Ishikawa (cell line): ENCODE measurements at regions not wholly inside any gene's neighbourhood (a gene's known extent, or its start where the extent isn't known, plus 50 kb on each side); places are given as distances from the start of the nearest gene placed in this dataset.

Source experiments
- CEBPB ChIP-seq: IDR thresholded peaks from 2 replicates; pipeline ENCODE4 v1.6.1; 2012
- CREB1 ChIP-seq: IDR thresholded peaks from 2 replicates; pipeline ENCODE4 v1.6.1; 2012; ENCODE audit warnings: low read depth
- EGR1 ChIP-seq: IDR thresholded peaks from 2 replicates; pipeline ENCODE4 v1.6.1; 2012
- EP300 ChIP-seq: IDR thresholded peaks from 2 replicates; pipeline ENCODE4 v1.6.1; 2012; ENCODE audit warnings: borderline replicate concordance
- MAX ChIP-seq: IDR thresholded peaks from 2 replicates; pipeline ENCODE4 v1.6.1; 2012
- NFIC ChIP-seq: IDR thresholded peaks from 2 replicates; pipeline ENCODE4 v1.6.1; 2012
- RAD21 ChIP-seq: IDR thresholded peaks from 2 replicates; pipeline ENCODE4 v1.6.1; 2012; ENCODE audit warnings: low read depth
- TAF1 ChIP-seq: IDR thresholded peaks from 2 replicates; pipeline ENCODE4 v1.6.1; 2012; ENCODE audit warnings: low read depth, mild to moderate bottlenecking
- TCF12 ChIP-seq: IDR thresholded peaks from 2 replicates; pipeline ENCODE4 v1.6.1; 2012; ENCODE audit warnings: low read depth
- TEAD4 ChIP-seq: IDR thresholded peaks from 2 replicates; pipeline ENCODE4 v1.6.1; 2012
- USF1 ChIP-seq: IDR thresholded peaks from 2 replicates; pipeline ENCODE4 v1.6.1; 2012
- YY1 ChIP-seq: IDR thresholded peaks from 2 replicates; pipeline ENCODE4 v1.6.1; 2012; ENCODE audit warnings: low read depth
- ZBTB7A ChIP-seq: IDR thresholded peaks from 2 replicates; pipeline ENCODE4 v1.6.1; 2012; ENCODE audit warnings: low read depth
- TF ChIP-seq, protein P1 (sequence below): IDR thresholded peaks from 2 replicates; pipeline ENCODE4 v1.6.1; 2012; ENCODE audit warnings: low read depth, mild to moderate bottlenecking

- TF ChIP-seq YY1: no peak
- TF ChIP-seq MAX: no peak
- TF ChIP-seq NFIC: no peak
- no peak for TF ChIP-seq TEAD4
- TF ChIP-seq, protein P1, sequence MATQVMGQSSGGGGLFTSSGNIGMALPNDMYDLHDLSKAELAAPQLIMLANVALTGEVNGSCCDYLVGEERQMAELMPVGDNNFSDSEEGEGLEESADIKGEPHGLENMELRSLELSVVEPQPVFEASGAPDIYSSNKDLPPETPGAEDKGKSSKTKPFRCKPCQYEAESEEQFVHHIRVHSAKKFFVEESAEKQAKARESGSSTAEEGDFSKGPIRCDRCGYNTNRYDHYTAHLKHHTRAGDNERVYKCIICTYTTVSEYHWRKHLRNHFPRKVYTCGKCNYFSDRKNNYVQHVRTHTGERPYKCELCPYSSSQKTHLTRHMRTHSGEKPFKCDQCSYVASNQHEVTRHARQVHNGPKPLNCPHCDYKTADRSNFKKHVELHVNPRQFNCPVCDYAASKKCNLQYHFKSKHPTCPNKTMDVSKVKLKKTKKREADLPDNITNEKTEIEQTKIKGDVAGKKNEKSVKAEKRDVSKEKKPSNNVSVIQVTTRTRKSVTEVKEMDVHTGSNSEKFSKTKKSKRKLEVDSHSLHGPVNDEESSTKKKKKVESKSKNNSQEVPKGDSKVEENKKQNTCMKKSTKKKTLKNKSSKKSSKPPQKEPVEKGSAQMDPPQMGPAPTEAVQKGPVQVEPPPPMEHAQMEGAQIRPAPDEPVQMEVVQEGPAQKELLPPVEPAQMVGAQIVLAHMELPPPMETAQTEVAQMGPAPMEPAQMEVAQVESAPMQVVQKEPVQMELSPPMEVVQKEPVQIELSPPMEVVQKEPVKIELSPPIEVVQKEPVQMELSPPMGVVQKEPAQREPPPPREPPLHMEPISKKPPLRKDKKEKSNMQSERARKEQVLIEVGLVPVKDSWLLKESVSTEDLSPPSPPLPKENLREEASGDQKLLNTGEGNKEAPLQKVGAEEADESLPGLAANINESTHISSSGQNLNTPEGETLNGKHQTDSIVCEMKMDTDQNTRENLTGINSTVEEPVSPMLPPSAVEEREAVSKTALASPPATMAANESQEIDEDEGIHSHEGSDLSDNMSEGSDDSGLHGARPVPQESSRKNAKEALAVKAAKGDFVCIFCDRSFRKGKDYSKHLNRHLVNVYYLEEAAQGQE: no peak
- TF ChIP-seq EP300: no peak
- no peak for TF ChIP-seq TAF1
- TF ChIP-seq CREB1: no peak
- TF ChIP-seq ZBTB7A: no peak
- TF ChIP-seq EGR1: no peak
- TF ChIP-seq TCF12: no peak
- no peak for TF ChIP-seq RAD21
- TF ChIP-seq CEBPB: no peak
- TF ChIP-seq USF1: no peak
Observed at GRCh38 chr5:68770551-68770950, 323.3 kb upstream of the SLC30A5 start.
